HepG2 (cell line): ENCODE measurements at regions not wholly inside any gene's neighbourhood (a gene's known extent, or its start where the extent isn't known, plus 50 kb on each side); places are given as distances from the start of the nearest gene placed in this dataset.
"Not testable (repeated sequence)": the region's sequence is repeated elsewhere in the genome, so short reads cannot be mapped to it uniquely, and the experiment has no call there.

ENCODE experiments used
- FOXM1 ChIP-seq: sonication (generic); formaldehyde crosslinking; IDR thresholded peaks from 2 replicates; pipeline ENCODE4 v1.5.0; 2020; ENCODE audit warnings: missing genetic modification reagents
- ISL2 ChIP-seq: sonication (generic); formaldehyde crosslinking; IDR thresholded peaks from 2 replicates; pipeline ENCODE4 v1.5.0; 2020; ENCODE audit warnings: missing genetic modification reagents
- MAZ ChIP-seq, 2 experiments: sonication (generic) in 1 of 2; formaldehyde crosslinking in 1 of 2; IDR thresholded peaks; 2 replicates each; pipeline versions ENCODE4 v1.5.0 to v1.6.1; 2012 to 2020; ENCODE audit warnings: low read depth in 2 of 2, mild to moderate bottlenecking in 2 of 2, borderline replicate concordance in 1 of 2, improper control_type of control experiment in 1 of 2, low read length in 1 of 2, missing genetic modification reagents in 1 of 2, moderate library complexity in 1 of 2
- POLR2A ChIP-seq, 2 experiments: IDR thresholded peaks; 2 replicates each; pipeline ENCODE4 v1.6.1; 2011; ENCODE audit warnings: low read depth in 2 of 2, low read length in 2 of 2, mild to moderate bottlenecking in 1 of 2, moderate library complexity in 1 of 2; ENCODE audit not compliant: insufficient read depth in 1 of 2
- TBP ChIP-seq: sonication (generic); formaldehyde crosslinking; IDR thresholded peaks from 2 replicates; pipeline ENCODE4 v1.5.0; 2020; ENCODE audit warnings: missing genetic modification reagents
- ZFX ChIP-seq: sonication (generic); formaldehyde crosslinking; IDR thresholded peaks from 2 replicates; pipeline ENCODE4 v1.4.0; 2020; ENCODE audit warnings: mild to moderate bottlenecking, low read depth, missing genetic modification reagents, moderate library complexity
- ZNF24 ChIP-seq: fragments of 450-650 bp; IDR thresholded peaks from 2 replicates; pipeline ENCODE4 v1.6.1; 2017; ENCODE audit warnings: antibody characterized with exemption, mild to moderate bottlenecking
- TF ChIP-seq, protein P1 (sequence below): sonication (generic); formaldehyde crosslinking; IDR thresholded peaks from 2 replicates; pipeline ENCODE4 v1.4.0; 2020; ENCODE audit warnings: mild to moderate bottlenecking, missing genetic modification reagents
- TF ChIP-seq, protein P2 (sequence below): sonication (generic); formaldehyde crosslinking; IDR thresholded peaks from 2 replicates; pipeline ENCODE4 v1.4.0; 2020; ENCODE audit warnings: low read depth, mild to moderate bottlenecking, missing genetic modification reagents
- TF ChIP-seq, protein P3 (sequence below): sonication (generic); formaldehyde crosslinking; IDR thresholded peaks from 2 replicates; pipeline ENCODE4 v1.5.0; 2020; ENCODE audit warnings: mild to moderate bottlenecking, missing genetic modification reagents, moderate library complexity
- TF ChIP-seq, protein P4 (sequence below): IDR thresholded peaks from 2 replicates; pipeline ENCODE4 v1.6.1; 2016; ENCODE audit warnings: missing compliant biosample characterization, missing genetic modification reagents, borderline replicate concordance
- TF ChIP-seq, protein P5 (sequence below): IDR thresholded peaks from 2 replicates; pipeline ENCODE4 v1.6.1; 2012; ENCODE audit warnings: inconsistent platforms

DNA sequence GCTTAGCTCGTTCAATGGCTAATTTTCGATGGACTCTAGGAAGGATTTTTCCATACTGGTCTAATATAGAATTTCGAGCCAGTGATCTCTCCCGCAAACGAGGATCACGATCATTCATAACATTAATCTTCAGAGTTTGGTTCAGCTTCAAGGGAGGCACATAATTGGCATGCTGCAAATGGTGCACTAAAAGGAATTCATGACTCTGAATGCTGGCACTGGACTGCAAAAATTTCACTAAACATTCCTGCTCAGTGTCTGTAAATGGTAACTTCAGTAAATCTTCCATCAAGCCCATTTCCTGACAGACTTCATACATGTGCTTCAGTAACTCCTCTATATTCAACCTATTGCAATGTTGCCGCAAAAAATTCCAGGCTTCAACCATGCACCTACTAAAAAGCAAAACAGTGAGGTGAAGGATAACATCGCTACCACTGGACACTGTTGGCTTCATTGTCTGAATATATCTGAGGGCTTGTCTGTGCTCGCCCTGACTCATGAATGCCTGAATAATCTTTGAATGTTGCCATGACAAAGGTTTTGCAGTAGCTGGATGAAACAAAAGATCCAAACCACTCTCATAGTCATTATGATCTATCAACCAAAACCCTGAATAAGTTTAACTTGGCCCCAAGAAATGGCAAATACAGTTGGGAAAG lies 88.7 kb downstream of the TBR1 start:
- TF ChIP-seq, protein P1, sequence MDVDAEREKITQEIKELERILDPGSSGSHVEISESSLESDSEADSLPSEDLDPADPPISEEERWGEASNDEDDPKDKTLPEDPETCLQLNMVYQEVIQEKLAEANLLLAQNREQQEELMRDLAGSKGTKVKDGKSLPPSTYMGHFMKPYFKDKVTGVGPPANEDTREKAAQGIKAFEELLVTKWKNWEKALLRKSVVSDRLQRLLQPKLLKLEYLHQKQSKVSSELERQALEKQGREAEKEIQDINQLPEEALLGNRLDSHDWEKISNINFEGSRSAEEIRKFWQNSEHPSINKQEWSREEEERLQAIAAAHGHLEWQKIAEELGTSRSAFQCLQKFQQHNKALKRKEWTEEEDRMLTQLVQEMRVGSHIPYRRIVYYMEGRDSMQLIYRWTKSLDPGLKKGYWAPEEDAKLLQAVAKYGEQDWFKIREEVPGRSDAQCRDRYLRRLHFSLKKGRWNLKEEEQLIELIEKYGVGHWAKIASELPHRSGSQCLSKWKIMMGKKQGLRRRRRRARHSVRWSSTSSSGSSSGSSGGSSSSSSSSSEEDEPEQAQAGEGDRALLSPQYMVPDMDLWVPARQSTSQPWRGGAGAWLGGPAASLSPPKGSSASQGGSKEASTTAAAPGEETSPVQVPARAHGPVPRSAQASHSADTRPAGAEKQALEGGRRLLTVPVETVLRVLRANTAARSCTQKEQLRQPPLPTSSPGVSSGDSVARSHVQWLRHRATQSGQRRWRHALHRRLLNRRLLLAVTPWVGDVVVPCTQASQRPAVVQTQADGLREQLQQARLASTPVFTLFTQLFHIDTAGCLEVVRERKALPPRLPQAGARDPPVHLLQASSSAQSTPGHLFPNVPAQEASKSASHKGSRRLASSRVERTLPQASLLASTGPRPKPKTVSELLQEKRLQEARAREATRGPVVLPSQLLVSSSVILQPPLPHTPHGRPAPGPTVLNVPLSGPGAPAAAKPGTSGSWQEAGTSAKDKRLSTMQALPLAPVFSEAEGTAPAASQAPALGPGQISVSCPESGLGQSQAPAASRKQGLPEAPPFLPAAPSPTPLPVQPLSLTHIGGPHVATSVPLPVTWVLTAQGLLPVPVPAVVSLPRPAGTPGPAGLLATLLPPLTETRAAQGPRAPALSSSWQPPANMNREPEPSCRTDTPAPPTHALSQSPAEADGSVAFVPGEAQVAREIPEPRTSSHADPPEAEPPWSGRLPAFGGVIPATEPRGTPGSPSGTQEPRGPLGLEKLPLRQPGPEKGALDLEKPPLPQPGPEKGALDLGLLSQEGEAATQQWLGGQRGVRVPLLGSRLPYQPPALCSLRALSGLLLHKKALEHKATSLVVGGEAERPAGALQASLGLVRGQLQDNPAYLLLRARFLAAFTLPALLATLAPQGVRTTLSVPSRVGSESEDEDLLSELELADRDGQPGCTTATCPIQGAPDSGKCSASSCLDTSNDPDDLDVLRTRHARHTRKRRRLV = not testable (repeated sequence)
- not testable (repeated sequence) for TF ChIP-seq FOXM1 (CRISPR knock-in tag); ZNF24; MAZ (IDR thresholded peaks at IDR 0.05; ENCODE audit: borderline replicate concordance, low read depth, low read length); MAZ (CRISPR knock-in tag; IDR thresholded peaks at IDR 0.05; ENCODE audit: low read depth); ISL2 (CRISPR knock-in tag); POLR2A (IDR thresholded peaks at IDR 0.05; ENCODE audit: insufficient read depth in 1 of 2, low read depth in 2 of 2, low read length in 2 of 2); TBP (CRISPR knock-in tag); ZFX
- TF ChIP-seq, protein P2, sequence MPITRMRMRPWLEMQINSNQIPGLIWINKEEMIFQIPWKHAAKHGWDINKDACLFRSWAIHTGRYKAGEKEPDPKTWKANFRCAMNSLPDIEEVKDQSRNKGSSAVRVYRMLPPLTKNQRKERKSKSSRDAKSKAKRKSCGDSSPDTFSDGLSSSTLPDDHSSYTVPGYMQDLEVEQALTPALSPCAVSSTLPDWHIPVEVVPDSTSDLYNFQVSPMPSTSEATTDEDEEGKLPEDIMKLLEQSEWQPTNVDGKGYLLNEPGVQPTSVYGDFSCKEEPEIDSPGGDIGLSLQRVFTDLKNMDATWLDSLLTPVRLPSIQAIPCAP = not testable (repeated sequence)
- TF ChIP-seq, protein P3, sequence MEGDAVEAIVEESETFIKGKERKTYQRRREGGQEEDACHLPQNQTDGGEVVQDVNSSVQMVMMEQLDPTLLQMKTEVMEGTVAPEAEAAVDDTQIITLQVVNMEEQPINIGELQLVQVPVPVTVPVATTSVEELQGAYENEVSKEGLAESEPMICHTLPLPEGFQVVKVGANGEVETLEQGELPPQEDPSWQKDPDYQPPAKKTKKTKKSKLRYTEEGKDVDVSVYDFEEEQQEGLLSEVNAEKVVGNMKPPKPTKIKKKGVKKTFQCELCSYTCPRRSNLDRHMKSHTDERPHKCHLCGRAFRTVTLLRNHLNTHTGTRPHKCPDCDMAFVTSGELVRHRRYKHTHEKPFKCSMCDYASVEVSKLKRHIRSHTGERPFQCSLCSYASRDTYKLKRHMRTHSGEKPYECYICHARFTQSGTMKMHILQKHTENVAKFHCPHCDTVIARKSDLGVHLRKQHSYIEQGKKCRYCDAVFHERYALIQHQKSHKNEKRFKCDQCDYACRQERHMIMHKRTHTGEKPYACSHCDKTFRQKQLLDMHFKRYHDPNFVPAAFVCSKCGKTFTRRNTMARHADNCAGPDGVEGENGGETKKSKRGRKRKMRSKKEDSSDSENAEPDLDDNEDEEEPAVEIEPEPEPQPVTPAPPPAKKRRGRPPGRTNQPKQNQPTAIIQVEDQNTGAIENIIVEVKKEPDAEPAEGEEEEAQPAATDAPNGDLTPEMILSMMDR (CRISPR knock-in tag) = not testable (repeated sequence)
- TF ChIP-seq, protein P4, sequence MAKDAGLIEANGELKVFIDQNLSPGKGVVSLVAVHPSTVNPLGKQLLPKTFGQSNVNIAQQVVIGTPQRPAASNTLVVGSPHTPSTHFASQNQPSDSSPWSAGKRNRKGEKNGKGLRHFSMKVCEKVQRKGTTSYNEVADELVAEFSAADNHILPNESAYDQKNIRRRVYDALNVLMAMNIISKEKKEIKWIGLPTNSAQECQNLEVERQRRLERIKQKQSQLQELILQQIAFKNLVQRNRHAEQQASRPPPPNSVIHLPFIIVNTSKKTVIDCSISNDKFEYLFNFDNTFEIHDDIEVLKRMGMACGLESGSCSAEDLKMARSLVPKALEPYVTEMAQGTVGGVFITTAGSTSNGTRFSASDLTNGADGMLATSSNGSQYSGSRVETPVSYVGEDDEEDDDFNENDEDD (CRISPR knock-in tag) = not testable (repeated sequence)
- TF ChIP-seq, protein P5, sequence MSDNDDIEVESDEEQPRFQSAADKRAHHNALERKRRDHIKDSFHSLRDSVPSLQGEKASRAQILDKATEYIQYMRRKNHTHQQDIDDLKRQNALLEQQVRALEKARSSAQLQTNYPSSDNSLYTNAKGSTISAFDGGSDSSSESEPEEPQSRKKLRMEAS = not testable (repeated sequence)
